Coronary artery (tissue), 2 donors: ENCODE measurements at regions not wholly inside any gene's neighbourhood (a gene's known extent, or its start where the extent isn't known, plus 50 kb on each side); places are given as distances from the start of the nearest gene placed in this dataset.

Source experiments
- DNase-seq: peaks from one replicate; pipeline ENCODE4 v3.0.0-alpha.2; 2017; ENCODE audit warnings: low spot score
- H3K27ac ChIP-seq, 2 donors: fragments of 200-600 bp; sonication (generic); one replicate each; pipeline ENCODE4 v1.5.1; 2016 to 2019
- H3K4me3 ChIP-seq: fragments of 200-600 bp; sonication (generic); 2 replicates; pipeline ENCODE4 v1.5.1; 2016; ENCODE audit warnings: mild to moderate bottlenecking, moderate library complexity
- TF ChIP-seq, protein P1 (sequence below): fragments of 200-600 bp; sonication (generic); IDR thresholded peaks from one replicate; pipeline ENCODE4 v1.5.1; 2019; ENCODE audit warnings: antibody characterized with exemption

DNA sequence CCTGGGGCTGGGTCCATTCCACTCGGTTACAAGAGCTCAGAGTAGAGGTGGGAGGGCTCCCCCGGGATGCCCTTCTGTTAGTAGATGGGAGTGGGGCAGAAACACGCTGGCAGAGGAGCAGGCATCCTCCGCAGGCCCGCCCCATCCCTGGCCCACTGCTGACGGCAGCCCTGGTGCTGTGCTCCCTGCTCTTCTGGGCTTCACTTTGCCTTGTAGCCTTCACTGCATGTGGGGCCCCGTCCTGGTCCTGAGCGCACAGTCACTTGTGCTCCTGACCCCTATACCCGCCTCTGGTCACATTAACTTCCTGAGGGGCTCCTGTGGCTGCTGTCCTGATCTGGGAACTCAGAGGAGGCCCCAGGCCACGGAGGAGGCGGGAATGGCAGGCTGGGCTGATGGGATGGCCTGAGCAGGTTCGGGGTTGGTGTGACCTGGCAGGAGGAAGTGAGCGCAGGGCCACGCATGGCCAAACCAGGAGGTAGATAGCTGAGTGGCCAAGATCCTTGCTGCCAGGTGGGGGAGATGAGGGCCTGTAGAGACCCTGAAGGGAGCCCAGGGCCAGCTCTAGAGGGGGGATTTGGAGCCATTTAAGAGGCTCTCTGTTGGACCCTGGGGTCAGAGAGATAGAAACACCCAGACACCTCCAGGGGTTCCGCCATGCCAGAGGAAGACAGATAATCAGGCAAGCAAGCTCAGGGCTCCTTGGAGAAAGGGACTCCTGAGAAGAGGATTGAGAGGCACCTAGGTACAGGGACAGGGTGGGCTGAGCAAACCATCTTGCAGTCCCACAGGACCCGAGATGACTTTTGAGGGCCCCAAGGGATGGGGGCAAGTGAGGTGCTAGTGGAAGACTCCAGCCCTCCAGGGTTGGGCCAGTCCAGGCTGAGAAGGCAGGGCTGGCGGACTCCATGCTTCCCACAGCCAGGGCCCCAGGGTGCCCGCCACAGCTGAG lies 92.2 kb upstream of the PRR23E start:
- no peak overlapping the region for H3K4me3 ChIP-seq
- TF ChIP-seq, protein P1, sequence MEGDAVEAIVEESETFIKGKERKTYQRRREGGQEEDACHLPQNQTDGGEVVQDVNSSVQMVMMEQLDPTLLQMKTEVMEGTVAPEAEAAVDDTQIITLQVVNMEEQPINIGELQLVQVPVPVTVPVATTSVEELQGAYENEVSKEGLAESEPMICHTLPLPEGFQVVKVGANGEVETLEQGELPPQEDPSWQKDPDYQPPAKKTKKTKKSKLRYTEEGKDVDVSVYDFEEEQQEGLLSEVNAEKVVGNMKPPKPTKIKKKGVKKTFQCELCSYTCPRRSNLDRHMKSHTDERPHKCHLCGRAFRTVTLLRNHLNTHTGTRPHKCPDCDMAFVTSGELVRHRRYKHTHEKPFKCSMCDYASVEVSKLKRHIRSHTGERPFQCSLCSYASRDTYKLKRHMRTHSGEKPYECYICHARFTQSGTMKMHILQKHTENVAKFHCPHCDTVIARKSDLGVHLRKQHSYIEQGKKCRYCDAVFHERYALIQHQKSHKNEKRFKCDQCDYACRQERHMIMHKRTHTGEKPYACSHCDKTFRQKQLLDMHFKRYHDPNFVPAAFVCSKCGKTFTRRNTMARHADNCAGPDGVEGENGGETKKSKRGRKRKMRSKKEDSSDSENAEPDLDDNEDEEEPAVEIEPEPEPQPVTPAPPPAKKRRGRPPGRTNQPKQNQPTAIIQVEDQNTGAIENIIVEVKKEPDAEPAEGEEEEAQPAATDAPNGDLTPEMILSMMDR = no peak
- no peak for DNase-seq
- H3K27ac ChIP-seq = no peak overlapping the region

DNA sequence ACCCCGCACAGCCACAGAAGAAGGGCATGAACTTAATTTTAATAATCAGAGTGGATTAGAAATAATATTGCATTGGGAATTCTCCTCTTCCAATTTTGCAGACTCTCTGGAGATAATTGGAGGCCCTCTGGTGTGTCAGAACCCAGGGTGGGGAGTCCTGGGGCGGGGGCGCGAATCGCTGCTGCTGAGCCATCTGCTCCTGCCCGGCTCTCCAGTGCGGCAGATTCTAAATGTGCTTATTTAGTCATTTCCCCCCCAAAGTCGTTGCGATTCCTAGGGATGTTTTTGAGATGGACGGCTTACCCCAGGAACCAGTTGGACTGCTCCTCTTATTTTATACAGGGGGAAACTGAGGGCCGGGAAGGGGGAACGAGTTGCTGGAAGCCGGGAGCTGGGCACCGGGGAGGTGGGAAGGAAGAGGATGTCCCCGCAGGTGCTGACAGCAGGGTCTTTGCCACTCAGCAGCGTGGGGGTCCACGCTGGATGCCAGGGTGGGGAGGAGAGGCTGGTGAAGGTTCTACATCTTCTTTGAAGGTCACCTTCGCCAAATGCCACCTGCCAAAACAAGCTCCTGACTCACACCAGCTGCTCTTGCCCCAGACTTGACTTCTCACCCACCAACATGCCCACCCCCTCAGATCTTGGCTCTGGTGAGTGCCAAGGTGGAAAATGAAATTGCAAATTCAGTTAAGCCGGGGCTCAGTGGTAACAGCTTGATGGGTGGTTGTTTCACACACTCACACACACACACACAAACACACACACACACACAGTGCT lies 91.3 kb upstream of the PRR23E start:
- DNase-seq = no peak
- no peak overlapping the region for H3K4me3 ChIP-seq
- H3K27ac ChIP-seq = no peak overlapping the region
- TF ChIP-seq, protein P1 = no peak

DNA sequence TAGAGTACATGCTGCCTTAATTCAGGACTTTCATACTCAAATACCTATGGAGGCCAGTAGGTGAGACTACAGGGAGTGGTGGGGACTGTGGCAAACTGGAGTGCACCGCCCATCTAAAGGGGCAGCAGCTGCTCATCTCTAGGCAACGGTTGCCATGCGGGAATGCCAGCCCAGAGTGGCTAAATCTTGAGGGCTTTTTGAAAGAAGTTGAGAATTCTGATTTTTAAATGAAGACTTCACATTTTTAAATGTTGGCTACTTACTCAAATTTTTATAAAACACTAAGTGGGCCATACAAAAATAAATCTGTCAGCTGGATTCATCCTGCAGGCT lies 90.8 kb upstream of the PRR23E start:
- Histone ChIP-seq H3K4me3 (no peak overlapping the region), H3K27ac (no peak overlapping the region)
- TF ChIP-seq, protein P1 = no peak
- no peak for DNase-seq

DNA sequence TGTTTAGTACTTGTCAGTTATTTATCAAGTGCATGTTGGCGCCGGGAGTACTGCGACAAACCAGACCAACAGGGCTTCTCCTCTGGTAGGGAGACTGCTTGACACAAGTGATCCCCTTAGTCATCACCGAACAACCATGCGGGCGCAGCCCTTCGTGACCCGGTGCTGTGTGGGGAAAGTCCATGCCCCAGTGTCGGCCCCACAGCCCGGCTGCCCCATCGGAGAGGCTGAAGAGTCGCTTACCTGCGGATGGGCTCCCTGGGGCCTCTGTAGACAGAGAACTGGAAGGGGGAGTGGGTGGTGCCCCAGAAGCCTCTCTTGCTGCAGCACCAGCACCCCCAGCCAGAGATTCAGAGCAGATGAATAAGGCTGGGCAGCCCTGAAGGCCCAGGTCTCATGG lies 90.3 kb upstream of the PRR23E start:
- no peak for DNase-seq
- no peak overlapping the region for H3K4me3 ChIP-seq
- no peak overlapping the region for H3K27ac ChIP-seq
- TF ChIP-seq, protein P1 = no peak

DNA sequence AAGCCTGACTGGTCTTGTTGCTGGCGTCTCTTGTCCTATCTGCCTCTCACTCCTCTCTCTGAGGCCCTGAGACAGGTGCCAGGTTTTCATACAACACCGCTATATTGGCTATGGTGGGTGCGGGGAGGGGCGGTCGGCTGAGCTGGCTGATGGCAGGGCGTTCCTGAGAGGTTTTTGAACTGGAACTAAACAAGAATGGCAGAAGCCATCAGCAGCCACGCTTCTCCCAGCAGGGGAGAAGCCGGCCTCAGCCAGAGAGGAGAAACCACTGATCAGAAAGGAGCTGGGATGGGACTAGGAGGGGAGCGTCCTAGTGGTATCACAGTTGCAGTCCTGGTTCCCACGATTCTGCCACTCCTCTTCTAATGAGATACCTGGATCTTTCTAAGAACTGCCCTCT lies 89.9 kb upstream of the PRR23E start:
- Histone ChIP-seq H3K4me3 (no peak overlapping the region), H3K27ac (no peak overlapping the region)
- TF ChIP-seq, protein P1 = no peak
- no peak for DNase-seq

DNA sequence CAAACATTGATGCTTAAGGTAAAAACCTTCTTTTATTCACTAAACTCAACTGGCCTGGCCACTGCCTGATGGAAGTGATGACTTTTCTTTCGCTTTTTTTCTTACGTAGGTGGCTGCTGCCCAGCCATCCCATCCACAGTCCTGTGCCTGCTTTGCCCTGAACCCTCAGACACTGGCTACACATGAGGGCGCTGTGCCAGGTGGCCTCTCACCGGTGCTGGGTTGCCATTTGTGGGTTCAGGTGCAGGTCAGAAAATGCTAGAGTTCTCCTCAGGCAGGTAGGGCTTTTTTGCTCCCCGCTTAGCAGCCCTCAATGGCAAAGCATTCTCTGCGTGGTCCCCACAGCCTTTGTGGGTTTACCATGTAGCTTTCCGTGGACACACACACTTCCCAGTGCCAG lies 88.3 kb upstream of the PRR23E start:
- H3K4me3 ChIP-seq = no peak overlapping the region
- no peak overlapping the region for H3K27ac ChIP-seq
- TF ChIP-seq, protein P1 = no peak
- no peak for DNase-seq

DNA sequence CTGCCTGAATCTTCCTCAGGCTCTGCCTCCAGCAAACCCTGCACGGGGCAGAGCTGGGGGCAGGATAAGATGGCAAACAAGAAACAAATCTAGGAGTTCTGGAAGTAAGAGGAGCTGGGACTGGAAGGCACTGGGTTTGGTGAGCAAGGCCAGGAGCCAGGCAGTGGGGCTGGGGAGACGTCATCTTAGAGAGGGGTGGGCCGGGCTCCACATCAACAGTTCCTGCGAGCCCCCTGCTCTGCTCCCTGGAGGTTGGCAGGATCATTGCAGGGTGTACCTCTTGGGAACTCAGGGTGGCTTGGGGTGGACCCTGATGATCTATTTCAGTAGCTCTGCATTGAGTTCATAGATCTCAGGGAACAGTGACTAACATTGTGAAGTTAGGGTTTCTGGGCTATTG lies 87.3 kb upstream of the PRR23E start:
- TF ChIP-seq, protein P1 = no peak
- H3K27ac ChIP-seq = no peak overlapping the region
- H3K4me3 ChIP-seq = no peak overlapping the region
- DNase-seq = peak; percentile 67
